Suppressor macrophage (primary cell): ENCODE measurements at regions not wholly inside any gene's neighbourhood (a gene's known extent, or its start where the extent isn't known, plus 50 kb on each side); places are given as distances from the start of the nearest gene placed in this dataset.
"Not testable (repeated sequence)": the region's sequence is repeated elsewhere in the genome, so short reads cannot be mapped to it uniquely, and the experiment has no call there.

Experiments used
- DNase-seq, 4 experiments: peaks; one replicate each; pipeline ENCODE4 v3.0.0-alpha.2; 2020 to 2022

DNA sequence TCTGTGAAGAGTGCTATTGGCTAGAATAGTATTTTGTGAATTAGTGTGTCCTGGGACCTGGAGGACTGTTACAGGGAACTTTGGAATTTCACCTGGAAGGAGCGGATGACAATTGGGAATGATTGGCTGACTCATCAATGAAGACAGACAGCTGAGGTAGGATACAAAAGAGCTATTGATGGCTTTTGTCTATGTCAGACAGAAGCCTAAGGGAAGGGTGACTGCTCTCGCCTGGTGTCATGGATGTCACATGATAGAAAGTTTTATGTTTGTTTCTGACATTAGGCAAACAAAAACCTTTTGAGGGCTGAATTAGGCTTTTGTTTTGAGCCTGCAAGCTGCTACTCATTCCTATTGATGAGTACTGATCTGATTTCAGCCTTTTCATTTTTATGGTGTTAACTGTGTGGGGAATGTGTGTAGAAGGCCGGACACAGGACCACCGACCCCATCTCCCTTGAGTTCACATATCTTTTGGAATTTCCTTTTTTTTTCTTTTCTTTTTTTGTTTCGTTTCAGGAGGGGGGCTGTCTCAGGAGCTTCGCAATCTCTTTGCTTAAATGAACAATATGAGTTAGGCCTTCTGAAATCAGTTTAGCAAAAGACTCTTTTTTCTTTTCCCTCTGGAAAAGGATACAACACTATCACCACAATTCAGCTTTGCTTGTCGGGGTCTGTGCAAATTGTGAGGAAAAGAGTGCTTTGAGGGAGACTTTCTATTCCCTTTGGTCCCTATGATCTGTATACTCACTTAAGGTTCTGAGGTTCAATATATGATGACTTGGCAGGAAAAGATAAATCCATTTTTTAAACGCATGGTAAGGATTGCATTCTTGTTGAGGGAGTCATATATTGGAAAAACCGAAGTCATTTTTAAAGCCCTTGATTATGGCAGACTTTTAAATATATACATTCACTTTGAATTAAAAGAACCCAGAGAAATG, 207.9 kb upstream of the FIGN start:
- DNase-seq, result no peak

DNA sequence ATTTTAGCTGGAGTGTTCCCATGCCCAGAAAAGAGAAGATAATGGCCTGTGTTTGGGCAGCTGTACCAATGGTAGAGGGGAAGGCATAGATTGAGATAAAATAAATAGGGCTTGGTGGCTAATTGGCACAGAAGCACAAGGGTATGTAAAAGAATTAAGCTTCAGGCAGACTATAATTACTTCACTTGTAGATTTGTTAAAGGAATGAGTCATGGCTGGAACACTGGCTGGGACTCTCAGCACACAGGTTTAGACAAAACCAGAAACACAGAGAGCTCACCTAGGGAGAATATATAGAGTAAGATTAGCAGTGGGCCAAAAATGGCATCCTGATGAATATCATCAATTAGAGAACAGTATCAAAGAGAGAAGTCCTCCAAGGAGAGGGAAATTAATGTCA, 198.3 kb upstream of the FIGN start:
- DNase-seq, result no peak

DNA sequence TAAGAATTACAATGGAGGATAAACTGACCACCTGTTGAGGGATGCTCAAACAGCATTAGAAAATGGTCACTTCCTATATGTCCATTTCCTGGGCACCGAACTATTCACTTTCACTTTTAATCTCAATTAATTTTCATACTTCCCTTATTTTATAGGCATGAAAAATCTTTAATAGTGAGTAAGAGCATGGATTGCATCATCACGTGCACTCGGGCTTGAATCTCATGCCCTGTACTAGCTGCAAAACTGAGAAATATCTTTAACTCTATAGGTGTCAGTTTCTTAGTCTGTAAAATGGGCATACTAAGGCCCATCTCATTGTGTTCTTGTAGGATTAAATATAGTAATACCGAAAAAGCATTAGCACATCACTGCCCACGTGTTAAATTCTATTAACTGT, 183.9 kb upstream of the FIGN start:
- DNase-seq, result no peak

DNA sequence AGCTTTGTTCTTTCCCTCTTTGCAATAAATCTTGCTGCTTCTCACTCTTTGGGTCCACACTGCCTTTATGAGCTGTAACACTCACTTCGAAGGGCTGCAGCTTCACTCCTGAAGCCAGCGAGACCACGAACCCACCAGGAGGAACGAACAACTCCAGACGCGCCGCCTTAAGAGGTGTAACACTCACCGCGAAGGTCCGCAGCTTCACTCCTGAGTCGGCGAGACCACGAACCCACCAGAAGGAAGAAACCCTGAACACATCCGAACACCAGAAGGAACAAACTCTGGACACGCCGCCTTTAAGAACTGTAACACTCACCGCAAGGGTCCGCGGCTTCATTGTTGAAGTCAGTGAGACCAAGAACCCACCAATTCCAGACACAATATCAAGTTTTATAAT, 178.7 kb upstream of the FIGN start:
- not testable (repeated sequence) for DNase-seq

DNA sequence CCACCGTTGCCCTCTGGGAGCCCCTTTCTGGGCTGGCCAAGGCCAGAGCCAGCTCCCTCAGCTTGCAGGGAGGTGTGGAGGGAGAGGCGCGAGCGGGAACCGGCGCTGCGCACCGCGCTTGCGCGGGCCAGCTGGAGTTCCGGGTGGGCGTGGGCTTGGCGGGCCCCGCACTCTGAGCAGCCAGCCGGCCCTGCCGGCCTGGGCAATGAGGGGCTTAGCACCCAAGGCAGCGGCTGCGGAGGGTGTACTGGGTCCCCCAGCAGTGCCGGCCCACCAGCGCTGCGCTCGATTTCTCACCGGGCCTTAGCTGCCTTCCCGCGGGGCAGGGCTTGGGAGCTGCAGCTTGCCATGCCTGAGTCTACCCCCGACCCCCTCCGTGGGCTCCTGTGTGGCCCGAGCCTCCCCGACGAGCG, 177.7 kb upstream of the FIGN start:
- not testable (repeated sequence) for DNase-seq

DNA sequence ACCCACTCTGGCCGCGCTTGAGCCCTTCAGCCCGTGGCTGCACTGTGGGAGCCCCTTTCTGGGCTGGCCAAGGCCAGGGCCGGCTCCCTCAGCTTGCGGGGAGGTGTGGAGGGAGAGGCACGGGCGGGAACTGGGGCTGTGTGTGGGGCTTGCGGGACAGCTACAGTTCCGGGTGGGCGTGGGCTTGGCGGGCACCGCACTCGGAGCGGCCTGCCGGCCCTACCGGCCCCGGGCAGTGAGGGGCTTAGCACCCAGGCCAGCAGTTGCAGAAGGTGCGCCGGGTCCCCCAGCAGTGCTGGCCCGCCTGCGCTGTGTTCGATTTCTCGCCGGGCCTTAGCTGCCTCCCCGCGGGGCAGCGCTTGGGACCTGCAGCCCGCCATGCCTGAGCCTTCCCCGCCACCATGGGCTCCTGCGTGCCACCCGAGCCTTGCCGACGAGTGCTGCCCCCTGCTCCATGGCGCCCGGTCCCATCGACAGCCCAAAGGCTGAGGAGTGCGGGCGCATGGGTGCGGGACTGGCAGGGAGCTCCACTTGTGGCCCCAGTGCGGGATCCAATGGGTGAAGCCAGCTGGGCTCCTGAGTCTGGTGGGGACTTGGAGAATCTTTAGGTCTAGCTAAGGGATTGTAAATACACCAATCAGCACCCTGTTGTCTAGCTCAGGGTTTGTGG, 173.7 kb upstream of the FIGN start:
- no peak for DNase-seq

DNA sequence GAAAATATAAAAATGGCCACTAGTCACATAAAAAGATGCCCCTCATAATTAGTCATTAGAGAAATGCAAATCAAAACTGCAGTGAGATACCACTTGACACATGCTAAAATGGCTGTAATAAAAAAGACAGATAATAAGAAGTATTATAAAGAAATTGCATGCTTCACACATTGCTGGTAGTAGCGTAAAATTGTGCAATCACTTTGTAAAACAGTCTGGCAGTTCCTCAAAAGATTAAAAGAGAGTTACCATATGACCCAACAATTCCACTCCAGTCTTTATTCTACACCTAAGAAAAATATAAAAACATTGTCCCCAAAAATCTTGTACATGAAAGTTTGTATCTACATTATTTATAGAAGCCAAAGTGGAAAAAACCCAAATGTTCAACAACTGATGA, 170.6 kb upstream of the FIGN start:
- DNase-seq, result no peak

DNA sequence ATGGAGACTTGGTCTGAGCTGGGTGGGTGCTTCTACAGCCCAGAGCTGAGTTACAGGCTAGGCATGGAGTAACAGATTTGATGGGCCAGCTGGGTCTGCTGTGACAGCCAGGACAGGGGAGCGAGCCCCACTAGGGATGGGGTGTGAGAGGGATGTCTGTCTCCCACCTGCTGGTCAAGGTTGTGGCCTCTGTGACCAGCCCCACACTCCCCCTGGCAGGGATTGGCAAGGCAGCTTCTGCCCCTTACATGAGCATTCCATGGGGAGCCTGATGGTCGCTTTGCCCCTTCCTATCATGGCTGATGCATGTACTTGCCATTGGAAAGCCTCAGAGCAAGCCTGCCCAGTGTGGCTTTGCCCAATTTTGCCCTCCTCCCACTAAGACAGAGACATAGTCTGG, 162.0 kb upstream of the FIGN start:
- DNase-seq, result no peak

DNA sequence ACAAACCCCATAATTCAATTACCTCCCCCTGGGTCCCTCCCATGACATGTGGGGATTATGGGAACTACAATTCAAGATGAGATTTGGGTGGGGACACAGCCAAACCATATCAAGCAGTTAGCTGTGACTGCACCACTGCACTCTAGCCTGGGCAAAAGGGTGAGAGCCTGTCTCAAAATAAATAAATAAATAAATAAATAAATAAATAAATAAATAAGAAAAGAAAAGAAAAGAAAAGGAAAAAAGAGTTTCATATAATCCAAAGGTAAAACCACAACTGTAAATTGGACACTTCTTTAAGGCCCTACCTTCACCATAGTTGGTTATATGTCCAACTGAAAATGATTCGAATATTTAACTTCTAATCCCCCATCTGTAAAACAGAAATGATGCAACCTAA, 157.6 kb upstream of the FIGN start:
- DNase-seq, result not testable (repeated sequence)

DNA sequence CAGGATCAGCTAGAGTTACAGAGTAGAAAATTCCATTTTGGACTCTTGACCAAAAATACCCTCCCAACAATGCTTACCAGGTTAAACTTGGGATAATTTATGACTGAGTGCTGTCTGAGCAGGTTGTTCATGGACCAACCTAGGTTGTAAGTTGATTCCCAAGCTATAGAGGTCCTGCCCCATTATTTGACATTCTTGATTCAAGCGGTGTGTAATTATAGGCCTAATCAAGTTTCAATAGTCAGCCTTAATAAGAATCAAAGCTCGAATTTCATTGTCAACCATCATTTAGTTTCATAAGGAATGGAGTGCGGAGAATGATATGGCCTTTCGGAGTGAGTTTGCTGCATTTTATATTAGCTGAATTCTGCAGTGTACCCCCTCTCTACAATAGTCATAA, 152.8 kb upstream of the FIGN start:
- DNase-seq, result no peak

DNA sequence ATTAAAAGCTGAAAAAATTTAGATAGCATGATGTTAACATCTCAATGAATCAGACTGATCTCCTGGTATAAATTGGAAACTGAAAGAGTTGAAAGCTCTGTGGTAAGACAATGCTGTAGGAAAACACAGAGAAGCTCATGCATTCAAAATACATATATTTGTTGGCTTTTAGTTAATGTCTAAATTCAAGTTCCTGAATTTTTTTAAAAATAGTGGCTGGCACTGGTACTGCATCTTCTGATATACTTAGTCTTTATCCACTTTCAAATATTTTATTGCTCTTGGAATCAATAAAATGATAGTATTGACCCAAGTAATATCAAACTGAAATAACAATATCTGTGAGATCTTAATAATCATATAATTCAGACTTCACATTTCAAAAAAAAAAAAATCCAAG, 151.4 kb upstream of the FIGN start:
- DNase-seq, result no peak

DNA sequence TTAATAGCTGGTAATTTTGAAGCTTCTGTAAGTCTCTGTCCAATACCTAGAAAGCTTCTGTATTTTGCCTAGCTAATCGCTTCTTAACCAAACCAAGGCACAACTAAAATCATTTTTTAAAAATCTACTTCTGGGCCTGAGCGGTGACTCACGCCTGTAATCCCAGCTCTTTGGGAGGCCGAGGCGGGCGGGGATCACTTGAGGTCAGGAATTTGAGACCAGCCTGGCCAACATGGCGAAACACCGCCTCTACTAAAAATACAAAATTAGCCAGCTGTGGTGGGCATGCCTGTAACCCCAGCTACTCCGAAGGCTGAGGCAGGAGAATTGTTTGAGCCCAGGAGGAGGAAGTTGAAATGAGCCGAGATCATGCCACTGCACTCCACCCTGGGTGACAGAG, 148.6 kb upstream of the FIGN start:
- no peak for DNase-seq

DNA sequence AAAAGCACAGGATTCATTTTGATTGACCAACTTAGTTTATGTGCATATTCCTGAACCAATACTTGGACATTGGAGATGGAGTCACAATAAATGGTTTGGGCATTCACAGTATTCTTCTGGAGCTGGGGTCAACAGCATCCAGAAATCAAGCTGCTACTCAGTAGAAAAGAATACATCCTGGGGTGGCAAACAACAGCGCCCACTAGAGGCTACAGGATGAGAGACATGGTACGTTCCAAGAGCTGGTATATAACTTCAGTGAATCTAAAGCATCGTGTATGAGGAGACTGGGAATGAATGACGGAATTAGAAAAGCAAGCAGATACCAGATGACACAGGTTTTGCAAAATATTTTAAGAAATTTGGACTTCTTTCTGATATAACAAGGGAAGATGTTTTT, 142.9 kb upstream of the FIGN start:
- DNase-seq, result peak in 3 of 4 experiments; percentile 4 to 17 (median 17)

DNA sequence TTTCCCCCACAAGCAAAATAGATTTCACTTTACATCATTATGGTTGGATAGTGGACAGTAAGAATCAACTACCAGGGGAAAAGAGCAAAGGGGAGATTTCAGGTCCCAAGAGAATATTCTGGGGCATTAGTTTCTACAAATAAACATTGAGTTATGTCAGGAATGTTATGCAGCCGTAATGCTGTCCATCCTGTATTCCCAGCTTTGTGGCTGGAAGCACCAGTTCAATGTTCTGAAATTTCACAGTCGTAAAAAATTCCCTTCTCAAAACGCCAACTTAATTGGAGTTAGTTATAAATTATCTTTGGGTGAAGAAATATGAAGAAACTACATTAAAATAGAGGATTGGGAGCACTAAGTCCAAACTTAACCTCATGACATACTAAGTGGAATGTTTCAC, 141.5 kb upstream of the FIGN start:
- no peak for DNase-seq

DNA sequence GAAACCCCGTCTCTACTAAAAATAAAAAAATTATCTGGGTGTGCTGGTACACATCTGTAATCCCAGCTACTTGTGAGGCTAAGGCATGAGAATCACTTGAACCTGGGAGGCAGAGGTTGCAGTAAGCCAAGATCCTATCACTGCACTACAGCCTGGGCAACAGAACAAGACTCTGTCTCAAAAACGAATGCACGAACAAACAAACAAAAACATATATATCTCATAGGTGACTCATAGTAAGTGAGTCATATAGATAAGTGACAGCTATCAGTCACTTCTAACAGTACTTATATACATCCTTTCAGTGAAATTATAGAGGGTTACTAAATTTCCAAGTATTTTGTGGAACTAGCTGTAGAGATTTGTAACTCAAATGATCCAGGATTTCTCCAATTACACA, 127.3 kb upstream of the FIGN start:
- no peak for DNase-seq

DNA sequence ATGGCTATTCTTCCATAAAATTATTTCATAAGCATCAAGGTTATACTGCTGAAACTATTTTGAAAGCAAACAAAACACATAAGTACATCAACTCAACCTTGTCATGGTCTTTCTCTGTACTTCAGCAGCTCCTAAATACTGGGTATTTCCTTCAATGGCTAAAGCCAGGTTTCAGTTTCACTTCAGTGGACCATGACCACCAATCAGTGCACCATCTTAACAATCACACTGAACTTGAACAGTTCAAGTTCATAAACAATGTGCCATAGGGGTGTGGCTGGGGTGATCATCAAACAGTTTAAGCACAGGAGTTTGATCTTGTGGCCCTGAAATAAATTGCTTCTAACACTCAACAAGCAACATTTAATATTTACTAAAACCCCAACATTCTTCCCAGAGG, 124.1 kb upstream of the FIGN start:
- DNase-seq, result no peak

DNA sequence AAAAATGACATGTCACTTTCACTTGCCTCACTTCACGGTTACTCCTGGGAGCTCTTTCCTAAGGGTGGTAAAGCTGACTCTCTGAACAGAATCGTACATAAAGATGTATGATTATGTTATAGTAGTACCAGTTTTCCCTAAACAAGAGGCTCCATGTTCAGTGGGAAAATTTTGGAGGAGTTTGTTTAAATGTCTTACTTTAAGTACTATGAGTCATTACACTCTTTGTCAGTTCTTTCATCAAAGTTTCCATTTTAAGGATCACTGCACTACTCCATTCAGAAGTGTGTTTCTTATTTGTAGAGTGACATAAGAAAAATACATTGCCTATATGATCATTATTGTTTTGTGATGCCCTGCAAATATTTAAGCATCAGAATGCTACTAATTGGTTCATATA, 121.1 kb upstream of the FIGN start:
- no peak for DNase-seq

DNA sequence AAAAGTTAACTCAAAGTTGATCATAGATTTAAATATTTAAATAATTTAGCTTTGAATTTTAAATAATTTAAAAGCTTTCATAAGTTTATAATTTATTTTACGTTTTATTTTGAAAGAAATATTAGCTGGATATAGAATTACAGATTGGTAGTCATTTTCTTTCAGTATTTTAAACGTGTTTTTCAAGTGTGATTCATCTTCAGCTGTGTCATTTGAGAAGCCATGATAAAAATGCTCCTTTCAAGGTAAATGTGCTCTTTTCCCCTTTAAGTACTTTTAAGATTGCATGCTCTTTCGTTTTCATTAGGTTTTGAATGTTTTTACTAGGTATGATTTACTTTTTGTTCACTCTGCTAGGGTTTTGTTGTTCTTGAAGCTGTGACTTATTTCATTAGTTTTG, 116.8 kb upstream of the FIGN start:
- no peak for DNase-seq

DNA sequence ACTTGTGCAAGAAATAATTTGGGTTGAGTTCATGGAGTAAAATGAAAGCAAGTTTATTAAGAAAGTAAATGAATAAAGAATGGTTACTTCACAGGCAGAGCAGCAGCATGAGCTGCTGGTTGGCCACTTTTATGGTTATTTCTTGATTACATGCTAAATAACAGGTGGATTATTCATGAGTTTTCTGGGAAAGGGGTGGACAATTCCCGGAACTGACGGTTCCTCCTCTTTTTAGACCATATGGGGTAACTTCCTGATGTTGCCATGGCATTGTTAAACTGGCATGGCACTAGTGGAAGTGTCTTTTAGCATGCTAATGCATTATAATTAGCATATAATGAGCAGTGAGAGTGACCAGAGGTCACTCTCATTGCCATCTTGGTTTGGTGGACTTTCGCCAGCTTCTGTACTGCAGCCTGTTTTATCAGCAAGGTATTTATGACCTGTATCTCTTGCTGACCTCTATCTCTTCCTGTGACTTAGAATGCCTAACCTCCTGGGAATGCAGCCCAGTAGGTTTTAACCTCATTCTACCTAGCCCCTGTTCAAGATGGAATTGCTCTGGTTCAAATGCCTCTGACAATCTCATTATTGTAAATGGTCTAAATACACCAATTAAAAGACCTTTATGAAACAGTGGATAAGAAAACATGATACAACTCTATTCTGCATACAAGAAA, 114.1 kb upstream of the FIGN start:
- DNase-seq, result no peak

DNA sequence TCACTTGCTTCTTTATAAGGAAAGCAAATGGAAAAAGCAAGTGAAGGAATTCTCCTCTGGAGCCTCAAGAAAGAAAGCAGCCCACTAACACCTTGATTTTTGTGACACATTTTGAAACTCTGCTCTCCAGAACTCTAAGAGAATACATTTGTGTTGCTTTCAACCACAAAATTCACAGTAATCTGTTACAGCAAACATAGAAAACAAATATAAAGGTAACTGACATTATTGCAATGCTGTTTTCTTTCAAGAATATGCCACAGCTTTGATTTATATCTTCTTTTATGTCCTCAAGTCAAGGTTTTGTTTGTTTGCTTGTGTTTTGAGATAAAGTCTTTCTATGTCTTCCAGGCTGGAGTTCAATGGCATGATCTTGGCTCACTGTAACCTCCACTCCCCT, 103.1 kb upstream of the FIGN start:
- no peak for DNase-seq

DNA sequence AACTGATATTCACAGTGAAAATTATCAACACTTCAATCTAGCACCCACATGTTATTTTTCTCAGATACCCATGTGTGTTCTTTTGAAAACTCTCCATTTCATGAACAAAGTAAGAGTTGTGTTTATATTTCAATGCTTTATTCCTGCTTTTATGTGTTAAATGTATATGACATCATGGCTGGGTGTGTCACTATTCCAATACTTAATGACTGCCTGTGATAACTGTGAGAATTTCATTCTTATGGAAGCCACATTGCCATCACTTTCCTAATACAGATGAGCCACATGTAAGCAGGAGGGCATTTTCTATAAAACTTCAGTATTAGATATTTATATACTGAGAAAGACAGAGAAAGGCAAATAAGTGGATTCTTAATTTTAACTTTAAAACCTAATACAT, 100.4 kb upstream of the FIGN start:
- no peak for DNase-seq

DNA sequence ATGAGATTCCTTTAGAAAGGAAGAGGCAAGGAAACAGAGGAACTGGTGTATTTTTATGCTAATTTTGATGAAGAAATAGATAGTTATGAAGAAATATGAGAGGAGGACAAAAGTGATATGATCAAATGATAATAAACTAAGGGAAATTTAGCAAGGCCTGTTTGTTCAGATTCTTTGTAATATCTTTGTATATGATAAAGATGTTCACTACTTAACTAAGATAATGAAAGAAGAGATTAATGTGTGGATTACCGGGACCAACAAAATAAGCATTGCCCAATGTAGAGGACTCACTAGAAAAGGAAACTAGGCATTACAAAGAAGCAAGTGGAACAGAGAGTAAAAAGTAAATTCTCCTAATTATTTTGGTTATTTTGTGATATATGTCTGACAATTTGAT, 99.0 kb upstream of the FIGN start:
- no peak for DNase-seq

DNA sequence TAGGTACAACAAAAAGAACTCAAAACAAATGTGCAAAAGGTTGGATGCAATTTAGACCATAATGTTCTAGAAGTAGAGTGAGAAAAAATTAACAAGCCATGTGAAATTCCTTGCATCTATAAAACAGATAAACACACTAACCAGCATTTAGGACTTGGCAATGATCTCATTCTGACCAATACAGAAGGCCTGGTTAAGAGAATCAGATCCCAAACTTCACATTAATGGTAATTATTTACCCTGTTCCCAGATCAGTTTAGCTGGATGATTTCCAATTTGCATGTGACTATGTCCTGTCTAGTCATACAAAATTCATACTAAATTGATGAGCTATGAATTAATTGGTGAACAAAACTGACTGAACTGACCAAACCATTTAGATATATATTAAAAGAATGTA, 98.4 kb upstream of the FIGN start:
- DNase-seq, result no peak

DNA sequence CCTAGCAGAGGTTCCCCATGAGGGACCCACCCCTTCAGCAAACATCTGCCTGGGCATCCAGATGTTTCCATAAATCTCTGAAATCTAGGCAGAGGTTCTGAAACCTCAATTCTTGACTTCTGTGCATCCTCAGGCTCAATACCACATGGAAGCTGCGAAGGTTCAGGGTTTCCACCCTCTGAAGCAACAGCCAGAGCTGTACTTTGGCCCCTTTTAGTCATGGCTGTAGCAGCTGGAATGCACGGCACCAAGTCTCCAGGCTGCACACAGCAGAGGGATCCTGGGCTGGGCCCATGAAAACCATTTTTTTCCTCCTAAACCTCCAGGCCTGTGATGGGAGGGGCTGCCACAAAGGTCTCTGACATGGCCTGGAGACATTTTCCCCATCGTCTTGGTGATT, 93.0 kb upstream of the FIGN start:
- DNase-seq, result no peak
